Mammary epithelial cell (primary cell): ENCODE measurements at regions not wholly inside any gene's neighbourhood (a gene's known extent, or its start where the extent isn't known, plus 50 kb on each side); places are given as distances from the start of the nearest gene placed in this dataset.

Experiments used
- EZH2 ChIP-seq: IDR thresholded peaks from 2 replicates; pipeline ENCODE4 v1.6.1; 2012; ENCODE audit warnings: low read length, inconsistent platforms, borderline replicate concordance
- TF ChIP-seq, protein P1 (sequence below), 2 donors: IDR thresholded peaks in 1 of 2; conservative IDR thresholded peaks in 1 of 2; 2 replicates each; pipeline ENCODE4 v1.5.1; 2011 to 2012; ENCODE audit warnings: inconsistent platforms in 2 of 2, low read length in 2 of 2, mild to moderate bottlenecking in 2 of 2, control low read depth in 1 of 2, low read depth in 1 of 2; ENCODE audit not compliant: insufficient read depth in 1 of 2; ENCODE audit errors: extremely low read depth in 1 of 2

- TF ChIP-seq, protein P1, sequence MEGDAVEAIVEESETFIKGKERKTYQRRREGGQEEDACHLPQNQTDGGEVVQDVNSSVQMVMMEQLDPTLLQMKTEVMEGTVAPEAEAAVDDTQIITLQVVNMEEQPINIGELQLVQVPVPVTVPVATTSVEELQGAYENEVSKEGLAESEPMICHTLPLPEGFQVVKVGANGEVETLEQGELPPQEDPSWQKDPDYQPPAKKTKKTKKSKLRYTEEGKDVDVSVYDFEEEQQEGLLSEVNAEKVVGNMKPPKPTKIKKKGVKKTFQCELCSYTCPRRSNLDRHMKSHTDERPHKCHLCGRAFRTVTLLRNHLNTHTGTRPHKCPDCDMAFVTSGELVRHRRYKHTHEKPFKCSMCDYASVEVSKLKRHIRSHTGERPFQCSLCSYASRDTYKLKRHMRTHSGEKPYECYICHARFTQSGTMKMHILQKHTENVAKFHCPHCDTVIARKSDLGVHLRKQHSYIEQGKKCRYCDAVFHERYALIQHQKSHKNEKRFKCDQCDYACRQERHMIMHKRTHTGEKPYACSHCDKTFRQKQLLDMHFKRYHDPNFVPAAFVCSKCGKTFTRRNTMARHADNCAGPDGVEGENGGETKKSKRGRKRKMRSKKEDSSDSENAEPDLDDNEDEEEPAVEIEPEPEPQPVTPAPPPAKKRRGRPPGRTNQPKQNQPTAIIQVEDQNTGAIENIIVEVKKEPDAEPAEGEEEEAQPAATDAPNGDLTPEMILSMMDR (conservative IDR thresholded peaks at IDR 0.05 in 1 of 2, IDR thresholded peaks at IDR 0.05 in 1 of 2; ENCODE audit: extremely low read depth in 1 of 2, insufficient read depth in 1 of 2, low read depth in 1 of 2, low read length in 2 of 2), result no peak
- no peak for TF ChIP-seq EZH2
Measured at GRCh38 chr14:43232261-43232660, 1274.8 kb downstream of the FSCB start.
